Stomach smooth muscle (tissue), 2 donors: ENCODE measurements at regions not wholly inside any gene's neighbourhood (a gene's known extent, or its start where the extent isn't known, plus 50 kb on each side); places are given as distances from the start of the nearest gene placed in this dataset.
"Not testable (repeated sequence)": the region's sequence is repeated elsewhere in the genome, so short reads cannot be mapped to it uniquely, and the experiment has no call there.

Source experiments
- H3K27ac ChIP-seq: one replicate; pipeline ENCODE4 v1.7.0; 2013; ENCODE audit warnings: mild to moderate bottlenecking, low read length, inconsistent platforms
- H3K27me3 ChIP-seq, 2 donors: one replicate each; pipeline ENCODE4 v1.7.0; 2013; ENCODE audit warnings: low read length in 2 of 2; ENCODE audit not compliant: insufficient read depth in 2 of 2, control insufficient read depth in 1 of 2
- H3K36me3 ChIP-seq, 2 donors: one replicate each; pipeline ENCODE4 v1.7.0; 2013; ENCODE audit warnings: low read length in 2 of 2; ENCODE audit not compliant: control insufficient read depth in 2 of 2, insufficient read depth in 2 of 2
- H3K4me1 ChIP-seq: one replicate; pipeline ENCODE4 v1.7.0; 2013; ENCODE audit warnings: low read length; ENCODE audit not compliant: control insufficient read depth, insufficient read depth
- H3K4me3 ChIP-seq, 2 donors: one replicate each; pipeline ENCODE4 v1.7.0; 2013; ENCODE audit warnings: low read length in 2 of 2
- H3K9ac ChIP-seq, 2 donors: one replicate each; pipeline ENCODE4 v1.7.0; 2013; ENCODE audit warnings: low read length in 2 of 2, mild to moderate bottlenecking in 1 of 2
- H3K9me3 ChIP-seq, 2 donors: one replicate each; pipeline ENCODE4 v1.7.0; 2013; ENCODE audit warnings: low read length in 2 of 2; ENCODE audit not compliant: control insufficient read depth in 2 of 2
- donor health status: healthy.
- donor health status: Pancreatic carcinoma.

DNA sequence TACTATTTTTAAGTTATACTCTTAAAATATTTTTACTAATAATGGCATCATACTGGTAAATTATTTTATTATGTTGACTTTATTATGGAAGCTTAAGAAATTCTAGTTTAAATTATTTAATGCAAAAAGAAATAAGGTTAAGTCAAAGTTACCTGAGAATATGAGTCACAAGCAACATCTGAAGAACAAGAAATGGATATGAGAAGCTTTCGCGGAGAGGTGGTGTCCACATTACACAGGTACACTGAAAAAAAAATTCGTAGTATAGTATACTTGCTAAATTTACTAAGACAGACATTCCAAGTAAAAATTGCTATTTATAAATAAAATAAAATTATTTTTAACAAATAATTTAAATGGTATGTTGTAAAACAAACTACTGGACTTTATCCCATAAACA lies 143.8 kb downstream of the AVL9 start:
- no peak overlapping the region for H3K27ac ChIP-seq
- no peaks in the 10 kb centered on the region for H3K4me1 ChIP-seq
- no peak overlapping the region for H3K4me3 ChIP-seq
- no peaks in the 10 kb centered on the region for H3K9me3 ChIP-seq
- H3K36me3 ChIP-seq: no peaks in the 10 kb centered on the region
- H3K9ac ChIP-seq: no peak overlapping the region
- H3K27me3 ChIP-seq: no peaks in the 10 kb centered on the region

DNA sequence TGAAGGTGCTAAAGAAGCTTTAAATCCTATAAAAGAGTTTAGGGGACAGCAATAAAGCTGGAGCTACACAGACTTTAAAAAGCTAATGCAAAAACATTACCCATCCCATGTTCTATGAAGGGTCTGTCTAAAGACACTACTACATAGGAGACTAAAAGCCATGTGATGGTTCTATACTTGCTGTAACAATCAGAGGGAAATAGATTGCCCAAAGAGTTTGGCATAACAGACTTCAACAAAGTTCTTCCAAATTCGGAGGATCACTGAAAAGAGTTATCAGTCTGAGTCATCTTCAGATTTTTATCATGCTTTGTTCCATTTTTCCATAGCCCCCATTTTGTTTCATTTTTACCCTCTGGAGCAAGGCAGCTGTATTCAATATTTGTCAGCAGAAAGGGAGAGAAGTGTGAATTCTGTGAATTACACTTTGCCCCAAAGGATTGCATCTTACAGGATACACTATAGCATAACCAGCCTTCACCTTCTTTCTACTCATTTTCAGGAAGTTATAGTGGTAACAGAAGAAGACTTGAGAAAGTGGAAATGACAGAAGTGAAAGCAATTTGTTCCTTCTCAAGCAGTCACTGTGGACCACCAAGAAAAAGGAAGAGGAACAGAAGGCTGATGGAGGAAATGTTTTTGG lies 143.3 kb downstream of the AVL9 start:
- H3K4me3 ChIP-seq, H3K36me3 ChIP-seq, H3K9me3 ChIP-seq, H3K9ac ChIP-seq, H3K4me1 ChIP-seq, H3K27me3 ChIP-seq, H3K27ac ChIP-seq: not testable (repeated sequence)
